ENCODE measurements at regions not wholly inside any gene's neighbourhood (a gene's known extent, or its start where the extent isn't known, plus 50 kb on each side); places are given as distances from the start of the nearest gene placed in this dataset.

DNA sequence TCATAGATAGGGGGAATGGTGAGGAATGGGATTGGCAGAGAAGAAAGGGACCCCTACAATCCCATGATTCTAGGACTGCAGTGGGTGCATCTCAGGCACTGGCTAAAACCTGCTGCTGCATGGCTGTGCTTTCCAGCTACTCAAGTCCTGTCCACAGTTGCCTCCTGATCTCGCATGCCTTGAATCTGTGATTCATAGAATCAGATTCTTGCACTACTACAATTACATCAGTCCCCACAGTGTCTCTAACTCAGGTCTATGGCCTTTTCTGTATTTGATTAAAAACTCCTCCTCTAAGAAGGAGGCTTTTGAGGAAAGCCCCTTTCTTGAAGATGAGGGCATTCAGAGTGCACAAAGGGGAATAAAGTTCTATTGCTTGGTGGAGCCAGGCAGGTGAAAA lies 117.4 kb downstream of the LRATD1 start:
- H3K27ac ChIP-seq (ENCODE audit: low read length), result no peak overlapping the region
- H3K36me3 ChIP-seq (ENCODE audit: control insufficient read depth, insufficient read depth, low read length), result no peaks in the 10 kb centered on the region
- H3K4me3 ChIP-seq (ENCODE audit: low read length), result no peak overlapping the region
- no peaks in the 10 kb centered on the region for H3K4me1 ChIP-seq (ENCODE audit: control insufficient read depth, insufficient read depth, low read length)
- H3K9me3 ChIP-seq (ENCODE audit: control insufficient read depth, low read depth, low read length), result peaks cover 5% of the 10 kb centered on the region
- no CpG with 5 or more reads among the region's 1 CpG for WGBS (ENCODE audit: insufficient coverage, low lambda C conversion rate)
- DNase-seq, result no peak
- no peaks in the 10 kb centered on the region for H3K27me3 ChIP-seq (ENCODE audit: control insufficient read depth, insufficient read depth, low read length)

DNA sequence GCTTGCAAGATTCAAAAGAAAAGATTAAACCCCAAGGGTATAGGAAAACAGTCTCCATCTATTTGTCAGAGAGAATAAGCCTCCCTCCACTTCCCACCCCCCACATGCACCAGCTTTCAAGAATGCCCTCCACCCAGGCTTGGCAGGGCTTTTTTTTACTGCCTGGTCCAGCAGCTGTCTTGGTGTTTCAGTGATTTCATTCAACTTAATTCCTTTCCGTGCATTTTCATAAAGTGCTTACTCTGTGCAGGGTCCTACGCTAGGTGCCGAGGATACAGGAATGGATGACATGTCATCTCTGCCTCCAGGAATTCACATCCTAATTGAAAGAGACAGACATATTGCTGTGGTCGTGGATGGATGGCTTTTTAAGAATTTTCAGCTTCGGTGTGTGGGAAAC lies 117.9 kb downstream of the LRATD1 start:
- Histone ChIP-seq H3K4me3 (ENCODE audit: low read length) (no peak overlapping the region), H3K27me3 (ENCODE audit: control insufficient read depth, insufficient read depth, low read length) (no peaks in the 10 kb centered on the region), H3K27ac (ENCODE audit: low read length) (no peak overlapping the region), H3K9me3 (ENCODE audit: control insufficient read depth, low read depth, low read length) (peaks cover 5% of the 10 kb centered on the region), H3K4me1 (ENCODE audit: control insufficient read depth, insufficient read depth, low read length) (no peaks in the 10 kb centered on the region), H3K36me3 (ENCODE audit: control insufficient read depth, insufficient read depth, low read length) (no peaks in the 10 kb centered on the region)
- WGBS (ENCODE audit: insufficient coverage, low lambda C conversion rate), result no CpG with 5 or more reads among the region's 5 CpGs
- DNase-seq, result no peak

- H3K9me3 ChIP-seq (ENCODE audit: control insufficient read depth, low read depth, low read length), result peaks cover 5% of the 10 kb centered on the region
- no peak for DNase-seq
- no peak overlapping the region for H3K27ac ChIP-seq (ENCODE audit: low read length)
- no peaks in the 10 kb centered on the region for H3K27me3 ChIP-seq (ENCODE audit: control insufficient read depth, insufficient read depth, low read length)
- no peaks in the 10 kb centered on the region for H3K4me1 ChIP-seq (ENCODE audit: control insufficient read depth, insufficient read depth, low read length)
- no CpG with 5 or more reads among the region's 5 CpGs for WGBS (ENCODE audit: insufficient coverage, low lambda C conversion rate)
- H3K36me3 ChIP-seq (ENCODE audit: control insufficient read depth, insufficient read depth, low read length), result no peaks in the 10 kb centered on the region
- H3K4me3 ChIP-seq (ENCODE audit: low read length), result no peak overlapping the region
Observed at GRCh38 chr2:14751581-14751980, 119.1 kb downstream of the LRATD1 start.

- H3K9me3 ChIP-seq (ENCODE audit: control insufficient read depth, low read depth, low read length), result peaks cover 3% of the 10 kb centered on the region
- no peak overlapping the region for H3K4me3 ChIP-seq (ENCODE audit: low read length)
- no peak for DNase-seq
- no peaks in the 10 kb centered on the region for H3K36me3 ChIP-seq (ENCODE audit: control insufficient read depth, insufficient read depth, low read length)
- no CpG with 5 or more reads among the region's 3 CpGs for WGBS (ENCODE audit: insufficient coverage, low lambda C conversion rate)
- H3K27me3 ChIP-seq (ENCODE audit: control insufficient read depth, insufficient read depth, low read length), result no peaks in the 10 kb centered on the region
- H3K4me1 ChIP-seq (ENCODE audit: control insufficient read depth, insufficient read depth, low read length), result no peaks in the 10 kb centered on the region
- H3K27ac ChIP-seq (ENCODE audit: low read length), result no peak overlapping the region
Observed at GRCh38 chr2:14752295-14752694, 119.8 kb downstream of the LRATD1 start.

- Histone ChIP-seq H3K36me3 (ENCODE audit: control insufficient read depth, insufficient read depth, low read length) (no peaks in the 10 kb centered on the region), H3K27ac (ENCODE audit: low read length) (no peak overlapping the region), H3K4me1 (ENCODE audit: control insufficient read depth, insufficient read depth, low read length) (no peaks in the 10 kb centered on the region), H3K9me3 (ENCODE audit: control insufficient read depth, low read depth, low read length) (no peaks in the 10 kb centered on the region), H3K27me3 (ENCODE audit: control insufficient read depth, insufficient read depth, low read length) (no peaks in the 10 kb centered on the region), H3K4me3 (ENCODE audit: low read length) (no peak overlapping the region)
- no peak for DNase-seq
- whole genome bisulfite sequencing (ENCODE audit: insufficient coverage, low lambda C conversion rate), result 80% methylated on average over 1 of the region's 3 CpGs
Observed at GRCh38 chr2:14756122-14756541, 123.6 kb downstream of the LRATD1 start.

- Histone ChIP-seq H3K9me3 (ENCODE audit: control insufficient read depth, low read depth, low read length) (no peaks in the 10 kb centered on the region), H3K27me3 (ENCODE audit: control insufficient read depth, insufficient read depth, low read length) (no peaks in the 10 kb centered on the region), H3K36me3 (ENCODE audit: control insufficient read depth, insufficient read depth, low read length) (no peaks in the 10 kb centered on the region), H3K27ac (ENCODE audit: low read length) (no peak overlapping the region), H3K4me3 (ENCODE audit: low read length) (no peak overlapping the region), H3K4me1 (ENCODE audit: control insufficient read depth, insufficient read depth, low read length) (no peaks in the 10 kb centered on the region)
- 100% methylated on average over 1 of the region's 10 CpGs for WGBS (ENCODE audit: insufficient coverage, low lambda C conversion rate)
- DNase-seq, result no peak
Observed at GRCh38 chr2:14756981-14757657, 124.6 kb downstream of the LRATD1 start.

DNA sequence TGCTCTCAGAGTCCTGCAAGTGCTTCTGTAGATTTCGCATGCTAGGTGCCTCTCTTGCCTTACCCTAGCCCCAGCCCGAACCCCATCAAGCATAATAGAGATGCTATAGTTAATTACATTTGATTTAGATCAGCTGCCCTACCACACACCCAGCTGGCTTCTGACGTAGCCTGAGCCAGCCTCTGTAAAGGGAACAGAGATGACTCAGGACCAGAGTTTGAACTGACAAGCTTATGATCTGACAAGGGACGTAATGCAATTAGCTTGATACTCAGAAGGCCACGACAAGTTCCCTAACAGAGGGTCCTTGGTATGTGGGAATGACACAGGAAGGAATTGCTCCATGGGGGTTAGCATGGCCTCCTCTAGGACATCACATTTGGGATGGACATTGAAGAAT lies 126.6 kb downstream of the LRATD1 start:
- Histone ChIP-seq H3K27ac (ENCODE audit: low read length) (no peak overlapping the region), H3K36me3 (ENCODE audit: control insufficient read depth, insufficient read depth, low read length) (no peaks in the 10 kb centered on the region), H3K27me3 (ENCODE audit: control insufficient read depth, insufficient read depth, low read length) (no peaks in the 10 kb centered on the region), H3K9me3 (ENCODE audit: control insufficient read depth, low read depth, low read length) (no peaks in the 10 kb centered on the region), H3K4me3 (ENCODE audit: low read length) (no peak overlapping the region), H3K4me1 (ENCODE audit: control insufficient read depth, insufficient read depth, low read length) (no peaks in the 10 kb centered on the region)
- no CpG with 5 or more reads among the region's 5 CpGs for WGBS (ENCODE audit: insufficient coverage, low lambda C conversion rate)
- no peak for DNase-seq

- H3K9me3 ChIP-seq (ENCODE audit: control insufficient read depth, low read depth, low read length), result no peaks in the 10 kb centered on the region
- no peaks in the 10 kb centered on the region for H3K27me3 ChIP-seq (ENCODE audit: control insufficient read depth, insufficient read depth, low read length)
- no CpG with 5 or more reads among the region's 9 CpGs for WGBS (ENCODE audit: insufficient coverage, low lambda C conversion rate)
- H3K4me1 ChIP-seq (ENCODE audit: control insufficient read depth, insufficient read depth, low read length), result no peaks in the 10 kb centered on the region
- DNase-seq, result no peak
- no peaks in the 10 kb centered on the region for H3K36me3 ChIP-seq (ENCODE audit: control insufficient read depth, insufficient read depth, low read length)
- no peak overlapping the region for H3K4me3 ChIP-seq (ENCODE audit: low read length)
- no peak overlapping the region for H3K27ac ChIP-seq (ENCODE audit: low read length)
Observed at GRCh38 chr2:14760169-14760568, 127.7 kb downstream of the LRATD1 start.

DNA sequence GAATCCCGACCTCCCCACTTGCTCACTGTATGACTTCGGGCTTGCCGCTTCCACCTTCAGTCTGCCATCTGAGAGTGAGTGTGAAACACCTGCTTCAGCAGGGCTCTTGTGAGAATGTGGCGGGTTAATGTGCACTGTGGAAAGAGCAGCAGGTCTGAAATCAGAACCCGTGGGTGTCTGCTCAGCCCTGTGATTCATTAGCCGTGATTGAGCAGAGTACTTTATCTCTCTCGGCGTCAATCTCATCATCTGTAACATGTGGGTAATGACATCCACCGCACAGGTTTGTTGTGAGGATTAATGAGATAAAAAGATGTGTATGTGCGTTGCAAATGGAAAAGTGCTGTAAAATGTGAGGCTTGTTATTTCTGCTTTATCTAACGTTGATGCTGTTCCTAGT lies 128.6 kb downstream of the LRATD1 start:
- H3K9me3 ChIP-seq (ENCODE audit: control insufficient read depth, low read depth, low read length), result no peaks in the 10 kb centered on the region
- DNase-seq, result no peak
- H3K4me3 ChIP-seq (ENCODE audit: low read length), result no peak overlapping the region
- H3K4me1 ChIP-seq (ENCODE audit: control insufficient read depth, insufficient read depth, low read length), result no peaks in the 10 kb centered on the region
- no peak overlapping the region for H3K27ac ChIP-seq (ENCODE audit: low read length)
- no peaks in the 10 kb centered on the region for H3K36me3 ChIP-seq (ENCODE audit: control insufficient read depth, insufficient read depth, low read length)
- 100% methylated on average over 2 of the region's 11 CpGs for WGBS (ENCODE audit: insufficient coverage, low lambda C conversion rate)
- H3K27me3 ChIP-seq (ENCODE audit: control insufficient read depth, insufficient read depth, low read length), result no peaks in the 10 kb centered on the region

DNA sequence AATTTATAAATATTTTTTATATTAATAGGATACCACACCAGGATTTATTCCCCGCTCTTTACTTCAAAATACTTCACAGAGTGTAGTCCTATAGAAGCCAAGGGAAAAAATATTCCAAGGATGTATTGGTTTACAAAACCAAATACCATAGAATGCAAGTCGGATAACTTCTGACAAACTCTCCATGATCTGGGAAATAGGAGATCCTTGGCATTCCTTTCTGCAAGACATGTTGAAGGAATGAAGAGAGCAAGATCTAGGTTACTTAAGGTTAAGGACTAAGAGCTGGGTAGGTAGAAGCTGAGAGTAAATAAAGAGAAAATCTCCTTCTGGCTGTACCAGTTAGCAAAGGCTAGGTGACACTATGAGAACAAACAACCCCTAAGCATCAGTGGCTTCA lies 141.2 kb downstream of the LRATD1 start:
- Histone ChIP-seq H3K9me3 (ENCODE audit: control insufficient read depth, low read depth, low read length) (no peaks in the 10 kb centered on the region), H3K36me3 (ENCODE audit: control insufficient read depth, insufficient read depth, low read length) (no peaks in the 10 kb centered on the region), H3K27ac (ENCODE audit: low read length) (no peak overlapping the region), H3K4me1 (ENCODE audit: control insufficient read depth, insufficient read depth, low read length) (no peaks in the 10 kb centered on the region), H3K27me3 (ENCODE audit: control insufficient read depth, insufficient read depth, low read length) (no peaks in the 10 kb centered on the region), H3K4me3 (ENCODE audit: low read length) (no peak overlapping the region)
- no peak for DNase-seq
- 88% methylated on average over 1 of the region's 2 CpGs for WGBS (ENCODE audit: insufficient coverage, low lambda C conversion rate)

- WGBS (ENCODE audit: insufficient coverage, low lambda C conversion rate), result 71% methylated on average over 1 of the region's 5 CpGs
- no peaks in the 10 kb centered on the region for H3K36me3 ChIP-seq (ENCODE audit: control insufficient read depth, insufficient read depth, low read length)
Observed at GRCh38 chr2:14774436-14774968, 142.0 kb downstream of the LRATD1 start.

More at GRCh38 chr2:14774436-14774968, 142.0 kb downstream of the LRATD1 start:
- no peaks in the 10 kb centered on the region for H3K4me1 ChIP-seq (ENCODE audit: control insufficient read depth, insufficient read depth, low read length)
- DNase-seq, result no peak
- H3K4me3 ChIP-seq (ENCODE audit: low read length), result no peak overlapping the region
- no peaks in the 10 kb centered on the region for H3K27me3 ChIP-seq (ENCODE audit: control insufficient read depth, insufficient read depth, low read length)
- no peak overlapping the region for H3K27ac ChIP-seq (ENCODE audit: low read length)
- no peaks in the 10 kb centered on the region for H3K9me3 ChIP-seq (ENCODE audit: control insufficient read depth, low read depth, low read length)
